CD4-positive, CD25-positive, alpha-beta regulatory T cell (primary cell): ENCODE measurements at regions not wholly inside any gene's neighbourhood (a gene's known extent, or its start where the extent isn't known, plus 50 kb on each side); places are given as distances from the start of the nearest gene placed in this dataset.
A peak's percentile ranks its signal among the peaks of the same experiment; 100 is the strongest.

Source experiments
- ATAC-seq, 2 donors: fragments of 150-1000 bp; cut with Tn5 transposase; one replicate each; pipeline ENCODE4 v1.10.0; 2021; ENCODE audit warnings: low read depth in 2 of 2, moderate number of reproducible peaks in 2 of 2, moderate library complexity in 1 of 2
- DNase-seq, 3 donors: peaks; one replicate each; pipeline versions ENCODE4 v3.0.0 to v3.0.0-alpha.2; 2012 to 2022; ENCODE audit warnings: mixed read lengths in 1 of 3
- H3K27ac ChIP-seq: one replicate; pipeline ENCODE4 v1.7.0; 2013; ENCODE audit warnings: mild to moderate bottlenecking, low read length; ENCODE audit not compliant: insufficient read depth, poor library complexity, severe bottlenecking
- H3K27me3 ChIP-seq: one replicate; pipeline ENCODE4 v1.7.0; 2013; ENCODE audit warnings: low read length; ENCODE audit not compliant: control insufficient read depth, insufficient read depth
- H3K36me3 ChIP-seq: one replicate; pipeline ENCODE4 v1.7.0; 2013; ENCODE audit warnings: mild to moderate bottlenecking, low read length, moderate library complexity; ENCODE audit not compliant: control insufficient read depth, insufficient read depth
- H3K4me1 ChIP-seq: 2 replicates; pipeline ENCODE4 v1.7.0; 2013; ENCODE audit warnings: mild to moderate bottlenecking, low read length; ENCODE audit not compliant: insufficient read depth, control insufficient read depth, poor library complexity, severe bottlenecking
- H3K4me3 ChIP-seq: one replicate; pipeline ENCODE4 v1.7.0; 2013; ENCODE audit warnings: low read depth, mild to moderate bottlenecking, low read length, moderate library complexity
- H3K9me3 ChIP-seq, 2 experiments: 1 replicate in 1 of 2; 2 replicates in 1 of 2; pipeline ENCODE4 v1.7.0; 2013; ENCODE audit warnings: low read length in 2 of 2, mild to moderate bottlenecking in 1 of 2, moderate library complexity in 1 of 2; ENCODE audit not compliant: control insufficient read depth in 2 of 2
- H3K27ac Mint-ChIP-seq, 3 donors: one replicate each; pipeline ENCODE4 v1.8.0; 2020 to 2022; ENCODE audit warnings: mild to moderate bottlenecking in 3 of 3, mixed read lengths in 3 of 3, moderate library complexity in 2 of 3
- H3K27me3 Mint-ChIP-seq: one replicate; pipeline ENCODE4 v1.8.0; 2022; ENCODE audit warnings: mild to moderate bottlenecking, mixed read lengths
- H3K36me3 Mint-ChIP-seq: one replicate; pipeline ENCODE4 v1.8.0; 2020; ENCODE audit warnings: mixed read lengths
- H3K4me1 Mint-ChIP-seq, 4 donors: one replicate each; pipeline ENCODE4 v1.8.0; 2020 to 2022; ENCODE audit warnings: mixed read lengths in 4 of 4, mild to moderate bottlenecking in 1 of 4
- H3K4me3 Mint-ChIP-seq, 4 donors: one replicate each; pipeline ENCODE4 v1.8.0; 2020 to 2022; ENCODE audit warnings: mild to moderate bottlenecking in 4 of 4, mixed read lengths in 4 of 4, moderate library complexity in 3 of 4
- H3K9me3 Mint-ChIP-seq, 7 donors: one replicate each; pipeline ENCODE4 v1.8.0; 2020 to 2022; ENCODE audit warnings: mixed read lengths in 7 of 7, mild to moderate bottlenecking in 3 of 7, moderate library complexity in 2 of 7

GRCh38 chr5:155759984-155760383 lies 567.0 kb upstream of the SGCD start:
- Mint-ChIP-seq H3K9me3 (peaks cover 0 to 17% (median 3%) of the 10 kb centered on the region in 7 donors), H3K36me3 (no peaks in the 10 kb centered on the region), H3K4me3 (no peak overlapping the region), H3K27ac (no peak overlapping the region), H3K27me3 (no peaks in the 10 kb centered on the region), H3K4me1 (no peaks in the 10 kb centered on the region)
- ATAC-seq (no peak), DNase-seq (no peak)
- Histone ChIP-seq H3K9me3 (no peaks in the 10 kb centered on the region), H3K4me3 (no peak overlapping the region), H3K27ac (no peak overlapping the region), H3K36me3 (no peaks in the 10 kb centered on the region), H3K27me3 (no peaks in the 10 kb centered on the region), H3K4me1 (no peaks in the 10 kb centered on the region)

DNA sequence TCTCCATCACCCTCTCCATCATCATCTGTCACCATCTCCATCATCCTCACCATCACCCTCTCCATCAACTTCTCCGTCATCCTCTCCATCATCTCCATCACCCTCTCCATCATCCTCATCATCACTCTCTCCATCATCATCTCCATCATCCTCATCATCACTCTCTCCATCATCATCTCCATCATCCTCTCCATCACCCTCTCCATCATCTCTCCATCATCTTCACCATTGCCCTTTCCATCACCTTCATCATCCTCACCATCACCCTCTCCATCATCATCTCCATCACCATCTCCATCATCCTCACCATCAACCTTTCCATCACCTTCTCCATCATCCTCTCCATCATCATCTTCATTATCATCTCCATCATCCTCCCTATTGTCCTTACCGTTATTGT lies 565.5 kb upstream of the SGCD start:
- no peak for ATAC-seq
- Histone ChIP-seq H3K4me1 (no peaks in the 10 kb centered on the region), H3K9me3 (no peaks in the 10 kb centered on the region), H3K27ac (no peak overlapping the region), H3K27me3 (no peaks in the 10 kb centered on the region), H3K4me3 (no peak overlapping the region), H3K36me3 (no peaks in the 10 kb centered on the region)
- Mint-ChIP-seq H3K4me1 (no peaks in the 10 kb centered on the region), H3K27me3 (no peaks in the 10 kb centered on the region), H3K9me3 (peaks cover 0 to 17% (median 3%) of the 10 kb centered on the region in 7 donors), H3K4me3 (no peak overlapping the region), H3K27ac (no peak overlapping the region), H3K36me3 (no peaks in the 10 kb centered on the region)
- DNase-seq, result no peak

- no peak for ATAC-seq
- Mint-ChIP-seq H3K36me3 (no peaks in the 10 kb centered on the region), H3K9me3 (peaks cover 0 to 11% (median 3%) of the 10 kb centered on the region in 7 donors), H3K4me3 (no peak overlapping the region), H3K27me3 (no peaks in the 10 kb centered on the region), H3K27ac (peak overlapping the region in 1 of 3 donors; percentile 6), H3K4me1 (no peaks in the 10 kb centered on the region)
- H3K27ac ChIP-seq, result no peak overlapping the region
- no peak overlapping the region for H3K4me3 ChIP-seq
- no peaks in the 10 kb centered on the region for H3K27me3 ChIP-seq
- no peaks in the 10 kb centered on the region for H3K4me1 ChIP-seq
- H3K36me3 ChIP-seq, result no peaks in the 10 kb centered on the region
- H3K9me3 ChIP-seq, result no peaks in the 10 kb centered on the region
- no peak for DNase-seq
These were observed 561.2 kb upstream of the SGCD start for GRCh38 chr5:155765715-155766114.

DNA sequence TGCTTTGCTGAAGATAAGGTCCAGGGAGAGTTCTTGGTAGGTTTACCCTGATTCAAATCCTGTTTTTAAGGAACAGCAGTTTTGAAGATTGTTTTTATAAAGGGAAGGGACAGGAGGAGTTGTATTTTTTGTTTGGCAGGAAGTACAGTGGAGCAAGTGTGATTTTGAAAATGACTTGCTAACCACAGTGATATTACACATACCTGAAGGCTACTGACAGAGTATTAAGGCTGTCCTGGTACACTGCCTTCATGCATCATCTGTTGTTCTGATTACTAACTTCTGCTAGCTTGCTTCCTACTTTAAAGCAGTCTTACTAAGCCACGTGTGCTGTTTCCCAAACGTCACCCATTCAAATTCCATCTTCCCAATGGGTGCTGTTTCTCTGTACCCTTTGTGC lies 559.5 kb upstream of the SGCD start:
- H3K9me3 ChIP-seq, result no peaks in the 10 kb centered on the region
- H3K4me3 Mint-ChIP-seq, result no peak overlapping the region
- no peaks in the 10 kb centered on the region for H3K4me1 Mint-ChIP-seq
- DNase-seq, result no peak
- H3K27me3 ChIP-seq, result no peaks in the 10 kb centered on the region
- H3K27ac ChIP-seq, result no peak overlapping the region
- H3K9me3 Mint-ChIP-seq, result peaks cover 0 to 4% (median 1%) of the 10 kb centered on the region in 7 donors
- no peaks in the 10 kb centered on the region for H3K27me3 Mint-ChIP-seq
- H3K36me3 Mint-ChIP-seq, result no peaks in the 10 kb centered on the region
- no peak overlapping the region for H3K27ac Mint-ChIP-seq
- no peak overlapping the region for H3K4me3 ChIP-seq
- H3K4me1 ChIP-seq, result no peaks in the 10 kb centered on the region
- no peak for ATAC-seq
- H3K36me3 ChIP-seq, result no peaks in the 10 kb centered on the region

DNA sequence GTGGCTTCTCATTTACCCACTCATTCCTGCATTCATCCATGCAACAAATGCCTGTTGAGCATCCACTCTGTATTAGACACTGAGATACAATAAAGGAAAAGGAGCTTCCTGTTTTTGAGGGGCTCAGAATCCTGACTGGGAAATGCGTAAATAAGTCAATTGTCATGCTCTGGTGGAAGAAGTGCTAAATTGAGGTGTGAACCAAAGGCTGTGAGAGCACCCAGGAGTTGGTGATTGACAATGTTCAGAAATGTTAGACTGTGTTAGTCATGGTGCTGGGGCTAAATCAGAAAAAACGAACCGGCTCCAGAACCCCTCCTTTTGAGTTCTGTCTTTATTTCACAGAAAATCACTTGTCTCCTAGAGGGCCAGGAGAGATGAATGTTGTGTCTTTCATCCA lies 558.6 kb upstream of the SGCD start:
- no peak for DNase-seq
- Mint-ChIP-seq H3K9me3 (peaks cover 0 to 5% (median 0%) of the 10 kb centered on the region in 7 donors), H3K4me1 (no peaks in the 10 kb centered on the region), H3K27ac (no peak overlapping the region), H3K27me3 (no peaks in the 10 kb centered on the region), H3K4me3 (no peak overlapping the region), H3K36me3 (no peaks in the 10 kb centered on the region)
- no peak overlapping the region for H3K4me3 ChIP-seq
- H3K27me3 ChIP-seq, result no peaks in the 10 kb centered on the region
- H3K27ac ChIP-seq, result no peak overlapping the region
- no peaks in the 10 kb centered on the region for H3K9me3 ChIP-seq
- no peaks in the 10 kb centered on the region for H3K4me1 ChIP-seq
- H3K36me3 ChIP-seq, result no peaks in the 10 kb centered on the region
- ATAC-seq, result no peak

DNA sequence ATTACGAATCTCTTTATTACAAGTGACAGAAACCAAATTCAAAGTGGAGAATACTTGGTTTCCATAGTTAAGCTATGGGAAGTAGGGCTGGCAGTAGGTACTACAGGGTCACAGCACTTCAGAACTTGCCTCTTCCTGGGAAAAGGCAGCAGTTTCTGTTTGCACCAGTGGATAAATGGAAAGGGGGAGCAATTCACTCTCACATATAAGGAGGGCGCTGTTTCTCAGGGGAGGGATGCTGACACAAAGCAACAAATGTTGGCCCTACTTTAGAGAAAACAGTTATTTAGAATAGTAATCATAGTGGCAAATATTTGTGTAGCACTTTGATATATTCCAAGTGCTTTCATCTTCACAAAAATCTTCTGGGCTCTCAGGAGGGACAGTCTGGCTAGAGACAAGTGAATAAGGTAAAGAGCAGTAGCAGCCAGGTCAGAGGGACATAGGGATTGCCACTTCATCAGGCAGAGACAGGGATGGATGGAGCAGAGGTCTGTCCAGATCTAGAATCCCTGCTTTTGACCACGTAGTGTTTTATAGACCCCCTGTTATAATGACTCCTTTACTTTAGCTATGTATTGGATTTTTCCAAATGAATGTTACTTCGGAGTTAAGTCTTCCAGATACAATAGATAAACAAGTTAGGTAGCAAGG lies 554.8 kb upstream of the SGCD start:
- Histone ChIP-seq H3K4me1 (no peaks in the 10 kb centered on the region), H3K27ac (no peak overlapping the region), H3K27me3 (no peaks in the 10 kb centered on the region), H3K36me3 (no peaks in the 10 kb centered on the region), H3K4me3 (no peak overlapping the region), H3K9me3 (no peaks in the 10 kb centered on the region)
- DNase-seq (no peak), ATAC-seq (no peak)
- no peak overlapping the region for H3K4me3 Mint-ChIP-seq
- H3K27me3 Mint-ChIP-seq, result no peaks in the 10 kb centered on the region
- no peak overlapping the region for H3K27ac Mint-ChIP-seq
- H3K9me3 Mint-ChIP-seq, result peaks cover 0 to 4% (median 0%) of the 10 kb centered on the region in 7 donors
- no peaks in the 10 kb centered on the region for H3K36me3 Mint-ChIP-seq
- H3K4me1 Mint-ChIP-seq, result no peaks in the 10 kb centered on the region

DNA sequence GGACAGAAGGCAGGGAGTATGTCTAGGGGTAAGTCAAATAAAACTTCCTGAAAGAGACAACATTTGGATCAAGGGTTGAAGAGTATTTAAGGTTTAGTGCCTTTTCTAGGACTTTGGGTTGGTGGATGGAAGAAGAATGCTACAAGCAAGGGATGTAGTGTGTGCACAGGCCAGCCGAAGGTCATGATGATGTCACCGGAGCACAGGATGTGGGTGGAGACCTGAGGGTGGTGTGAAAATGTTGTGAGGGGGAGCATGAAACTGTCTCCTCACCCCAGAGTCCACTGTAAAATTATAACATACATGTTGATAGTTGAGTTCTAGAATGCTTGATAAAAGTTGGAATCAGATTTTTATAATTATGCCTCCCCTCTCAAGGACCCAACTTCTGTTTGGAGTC lies 553.3 kb upstream of the SGCD start:
- Histone ChIP-seq H3K4me3 (no peak overlapping the region), H3K4me1 (no peaks in the 10 kb centered on the region), H3K36me3 (no peaks in the 10 kb centered on the region), H3K27me3 (no peaks in the 10 kb centered on the region), H3K27ac (no peak overlapping the region), H3K9me3 (no peaks in the 10 kb centered on the region)
- no peaks in the 10 kb centered on the region for H3K4me1 Mint-ChIP-seq
- DNase-seq, result no peak
- no peak overlapping the region for H3K27ac Mint-ChIP-seq
- no peak overlapping the region for H3K4me3 Mint-ChIP-seq
- no peaks in the 10 kb centered on the region for H3K27me3 Mint-ChIP-seq
- H3K9me3 Mint-ChIP-seq, result peaks cover 0 to 4% (median 0%) of the 10 kb centered on the region in 7 donors
- no peaks in the 10 kb centered on the region for H3K36me3 Mint-ChIP-seq
- no peak for ATAC-seq

GRCh38 chr5:155780260-155780659 lies 546.7 kb upstream of the SGCD start:
- H3K27ac ChIP-seq, result no peak overlapping the region
- H3K27me3 ChIP-seq, result no peaks in the 10 kb centered on the region
- H3K27me3 Mint-ChIP-seq, result no peaks in the 10 kb centered on the region
- H3K4me3 Mint-ChIP-seq, result no peak overlapping the region
- peaks cover 0 to 1% (median 0%) of the 10 kb centered on the region in 7 donors for H3K9me3 Mint-ChIP-seq
- no peaks in the 10 kb centered on the region for H3K4me1 ChIP-seq
- no peaks in the 10 kb centered on the region for H3K36me3 ChIP-seq
- ATAC-seq (no peak), DNase-seq (no peak)
- H3K9me3 ChIP-seq, result no peaks in the 10 kb centered on the region
- H3K4me1 Mint-ChIP-seq, result no peaks in the 10 kb centered on the region
- no peak overlapping the region for H3K4me3 ChIP-seq
- H3K36me3 Mint-ChIP-seq, result no peaks in the 10 kb centered on the region
- no peak overlapping the region for H3K27ac Mint-ChIP-seq
